H1 (cell line): ENCODE measurements at regions not wholly inside any gene's neighbourhood (a gene's known extent, or its start where the extent isn't known, plus 50 kb on each side); places are given as distances from the start of the nearest gene placed in this dataset.

ENCODE experiments used
- CTCF ChIA-PET: fragments of 300-600 bp; sonication (Branson Sonifier 250); formaldehyde crosslinking; loops from one replicate; lab custom pipeline; 2021; ENCODE audit not compliant: partially characterized antibody; lab: Charles Lee
- POLR2A ChIA-PET: fragments of 300-600 bp; sonication (Branson Sonifier 250); formaldehyde crosslinking; loops from one replicate; lab custom pipeline; 2021; ENCODE audit warnings: inconsistent platforms; ENCODE audit not compliant: partially characterized antibody; lab: Charles Lee
- DNase-seq, 2 experiments: peaks; one replicate each; pipeline versions ENCODE4 v3.0.0 to v3.0.0-alpha.2; 2010 to 2022; ENCODE audit warnings: low spot score in 2 of 2, low read depth in 1 of 2, mixed read lengths in 1 of 2
- FAIRE-seq: peaks from 2 replicates; lab custom pipeline; 2011; peaks lifted over from hg19 to GRCh38; lab: Jason Lieb, UNC
- H2AFZ ChIP-seq: 2 replicates; pipeline ENCODE4 v1.8.1; 2012; ENCODE audit warnings: low read length, inconsistent platforms
- H2AK5ac ChIP-seq: 2 replicates; pipeline ENCODE4 v1.6.1; 2013; ENCODE audit warnings: low read depth, low read length
- H2BK120ac ChIP-seq: replicated peaks from 2 replicates; pipeline ENCODE3; 2013; ENCODE audit warnings: low read depth, low read length, inconsistent platforms
- H2BK12ac ChIP-seq: 2 replicates; pipeline ENCODE4 v1.6.1; 2013; ENCODE audit warnings: low read depth, low read length
- H2BK15ac ChIP-seq: 2 replicates; pipeline ENCODE4 v1.6.1; 2013; ENCODE audit warnings: low read length
- H2BK20ac ChIP-seq: 2 replicates; pipeline ENCODE4 v1.6.1; 2013; ENCODE audit warnings: low read length
- H2BK5ac ChIP-seq: 2 replicates; pipeline ENCODE4 v1.6.1; 2013; ENCODE audit warnings: low read depth, low read length
- H3K14ac ChIP-seq: 2 replicates; pipeline ENCODE4 v1.6.1; 2013; ENCODE audit warnings: inconsistent platforms; ENCODE audit not compliant: insufficient read length
- H3K18ac ChIP-seq: 2 replicates; pipeline ENCODE4 v1.6.1; 2013; ENCODE audit warnings: low read length; ENCODE audit errors: extremely low read depth
- H3K23ac ChIP-seq: 2 replicates; pipeline ENCODE4 v1.6.1; 2013; ENCODE audit warnings: inconsistent platforms; ENCODE audit not compliant: insufficient read length
- H3K23me2 ChIP-seq: 2 replicates; pipeline ENCODE4 v1.6.1; 2013; ENCODE audit warnings: low read depth, low read length
- H3K27ac ChIP-seq: 2 replicates; pipeline ENCODE4 v1.6.1; 2011; ENCODE audit warnings: low read depth, low read length, inconsistent platforms
- H3K27me3 ChIP-seq, 4 experiments: replicated peaks in 1 of 4; 1 replicate in 1 of 4; 2 replicates in 3 of 4; pipeline versions ENCODE4 v1.6.1 to v1.8.1; 2011 to 2013; ENCODE audit warnings: low read length in 3 of 4, mild to moderate bottlenecking in 3 of 4, inconsistent platforms in 2 of 4, mixed read lengths in 2 of 4, moderate library complexity in 1 of 4; ENCODE audit not compliant: control insufficient read depth in 3 of 4, insufficient read depth in 3 of 4; ENCODE audit errors: extremely low read depth in 1 of 4
- H3K36me3 ChIP-seq, 4 experiments: 2 replicates each; pipeline versions ENCODE4 v1.6.1 to v1.8.1; 2011 to 2013; ENCODE audit warnings: mild to moderate bottlenecking in 4 of 4, low read length in 3 of 4, moderate library complexity in 2 of 4, control low read depth in 1 of 4, inconsistent platforms in 1 of 4; ENCODE audit not compliant: insufficient read depth in 4 of 4, control insufficient read depth in 2 of 4
- H3K4ac ChIP-seq: replicated peaks from 2 replicates; pipeline ENCODE3; 2013; ENCODE audit warnings: low read length, low read depth, mixed read lengths, inconsistent platforms; ENCODE audit not compliant: insufficient read length
- H3K4me1 ChIP-seq, 4 experiments: replicated peaks in 1 of 4; 1 replicate in 1 of 4; 2 replicates in 3 of 4; pipeline versions ENCODE4 v1.6.1 to v1.8.1; 2011 to 2013; ENCODE audit warnings: low read length in 3 of 4, inconsistent platforms in 2 of 4, mixed read lengths in 1 of 4; ENCODE audit not compliant: insufficient read depth in 4 of 4, control insufficient read depth in 3 of 4
- H3K4me2 ChIP-seq, 2 experiments: 2 replicates each; pipeline versions ENCODE4 v1.6.1 to v1.8.1; 2011 to 2013; ENCODE audit warnings: low read depth in 2 of 2, low read length in 2 of 2, control low read depth in 1 of 2, inconsistent platforms in 1 of 2, mild to moderate bottlenecking in 1 of 2; ENCODE audit not compliant: insufficient read depth in 1 of 2
- H3K4me3 ChIP-seq, 4 experiments: fragments of 200-600, 300-600 bp in 1 of 4; sonication (generic), shearing (Covaris generic), sonication (Bioruptor Twin) in 1 of 4; 2 replicates each; pipeline versions ENCODE4 v1.5.1 to v1.8.1; 2011 to 2016; ENCODE audit warnings: low read length in 4 of 4, low read depth in 3 of 4, control low read depth in 2 of 4, inconsistent platforms in 2 of 4, mild to moderate bottlenecking in 2 of 4, mixed read lengths in 1 of 4, moderate library complexity in 1 of 4; ENCODE audit not compliant: insufficient read depth in 2 of 4; ENCODE audit errors: extremely low read depth in 1 of 4
- H3K56ac ChIP-seq: replicated peaks from 2 replicates; pipeline ENCODE3; 2013; ENCODE audit warnings: low read depth, mild to moderate bottlenecking, mixed read lengths, low read length, inconsistent platforms; ENCODE audit not compliant: insufficient read length
- H3K79me1 ChIP-seq: 2 replicates; pipeline ENCODE4 v1.6.1; 2013; ENCODE audit warnings: low read depth, low read length, control low read depth
- H3K79me2 ChIP-seq, 2 experiments: 2 replicates each; pipeline versions ENCODE4 v1.6.1 to v1.8.1; 2012 to 2013; ENCODE audit warnings: low read length in 2 of 2, mild to moderate bottlenecking in 2 of 2, inconsistent platforms in 1 of 2; ENCODE audit not compliant: insufficient read depth in 2 of 2, control insufficient read depth in 1 of 2
- H3K9ac ChIP-seq, 4 experiments: replicated peaks in 1 of 4; 1 replicate in 1 of 4; 2 replicates in 3 of 4; pipeline versions ENCODE4 v1.6.1 to v1.8.1; 2011 to 2013; ENCODE audit warnings: low read depth in 3 of 4, low read length in 3 of 4, control low read depth in 2 of 4, mild to moderate bottlenecking in 2 of 4, moderate library complexity in 2 of 4, inconsistent platforms in 1 of 4; ENCODE audit errors: extremely low read depth in 1 of 4
- H3K9me3 ChIP-seq, 2 experiments: 2 replicates each; pipeline versions ENCODE4 v1.6.1 to v1.8.1; 2012 to 2013; ENCODE audit warnings: mild to moderate bottlenecking in 2 of 2, moderate library complexity in 2 of 2, control low read depth in 1 of 2, inconsistent platforms in 1 of 2, low read depth in 1 of 2, low read length in 1 of 2, mixed read lengths in 1 of 2; ENCODE audit not compliant: insufficient read depth in 2 of 2
- H4K20me1 ChIP-seq, 2 experiments: replicated peaks in 1 of 2; 2 replicates each; pipeline versions ENCODE3 to v1.8.1; 2011 to 2013; ENCODE audit warnings: inconsistent platforms in 2 of 2, low read length in 2 of 2, mild to moderate bottlenecking in 1 of 2; ENCODE audit not compliant: insufficient read depth in 2 of 2, control insufficient read depth in 1 of 2
- H4K5ac ChIP-seq: 2 replicates; pipeline ENCODE4 v1.6.1; 2013; ENCODE audit warnings: low read length, low read depth, mixed read lengths, inconsistent platforms; ENCODE audit not compliant: insufficient read length
- H4K8ac ChIP-seq: 2 replicates; pipeline ENCODE4 v1.8.0; 2013; ENCODE audit warnings: mild to moderate bottlenecking, moderate library complexity, low read length, inconsistent platforms; ENCODE audit not compliant: insufficient read depth; ENCODE audit errors: extremely low read depth
- H4K91ac ChIP-seq: replicated peaks from 2 replicates; pipeline ENCODE3; 2013; ENCODE audit warnings: low read length, mixed read lengths, inconsistent platforms; ENCODE audit not compliant: insufficient read length
- CBX5 ChIP-seq: fragments of 300-800, 300-1000 bp; sonication (generic); IDR thresholded peaks from 2 replicates; pipeline ENCODE4 v1.7.1; 2016; ENCODE audit warnings: antibody characterized with exemption, low read length, low read depth
- FOSL1 ChIP-seq: IDR thresholded peaks from 2 replicates; pipeline ENCODE4 v1.6.1; 2011; ENCODE audit warnings: mild to moderate bottlenecking, low read depth, low read length, moderate library complexity; ENCODE audit not compliant: insufficient read depth
- WGBS, 2 experiments: shearing (Covaris generic) in 1 of 2; methylation state at CpG; one replicate each; pipeline versions ENCODE4 v1.1.6 to v1.1.7; 2013 to 2015; ENCODE audit warnings: low lambda C conversion rate in 2 of 2, mixed read lengths in 2 of 2, inconsistent platforms in 1 of 2, low coverage in 1 of 2, missing lambda C conversion rate in 1 of 2; ENCODE audit not compliant: insufficient replicate concordance in 2 of 2, insufficient coverage in 1 of 2, insufficient read length in 1 of 2; ENCODE audit errors: extremely low coverage in 1 of 2, missing lambda C conversion rate in 1 of 2; 5-methylcytosine and 5-hydroxymethylcytosine counted together
- TF ChIP-seq, protein P1 (sequence below): IDR thresholded peaks from 2 replicates; pipeline ENCODE4 v1.6.1; 2012; ENCODE audit warnings: low read length, inconsistent platforms

DNA sequence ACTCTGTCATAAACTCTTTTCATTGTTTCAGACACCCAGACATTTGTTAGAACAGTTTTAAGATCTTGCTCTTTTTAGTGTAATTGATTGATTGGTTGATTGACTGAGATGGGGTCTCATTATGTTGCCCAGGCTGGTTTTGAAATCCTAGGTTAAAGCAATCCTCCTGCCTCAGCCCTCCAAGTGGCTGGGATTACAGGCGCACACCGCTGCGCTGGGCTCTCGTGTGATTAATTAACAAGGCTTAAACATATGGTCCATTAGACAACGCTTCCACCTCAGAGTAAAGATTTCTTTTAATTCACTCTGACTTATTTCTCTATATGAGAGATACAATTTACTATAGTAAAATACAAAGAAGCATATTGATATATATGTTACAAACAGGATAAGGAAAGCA is 114.0 kb upstream of the C2CD4B start:
- Histone ChIP-seq H2BK5ac (no peak overlapping the region), H4K91ac (no peak overlapping the region), H3K79me1 (no peaks in the 10 kb centered on the region), H3K18ac (no peak overlapping the region), H3K27me3 (peaks cover 0 to 1% (median 0%) of the 10 kb centered on the region in 4 experiments; a peak in 1 of 7 replicates), H3K4me2 (no peak overlapping the region), H2BK15ac (no peak overlapping the region), H2BK20ac (no peak overlapping the region), H3K27ac (no peak overlapping the region), H4K20me1 (no peaks in the 10 kb centered on the region), H3K4me1 (no peaks in the 10 kb centered on the region), H3K14ac (no peak overlapping the region), H3K4ac (no peak overlapping the region), H3K36me3 (no peaks in the 10 kb centered on the region), H3K4me3 (no peak overlapping the region), H3K9ac (no peak overlapping the region), H3K79me2 (no peaks in the 10 kb centered on the region), H3K23me2 (no peaks in the 10 kb centered on the region), H3K9me3 (no peaks in the 10 kb centered on the region), H2AK5ac (no peak overlapping the region), H4K8ac (no peak overlapping the region), H3K23ac (no peak overlapping the region), H2BK12ac (no peak overlapping the region), H2BK120ac (no peak overlapping the region), H2AFZ (no peak overlapping the region), H4K5ac (no peak overlapping the region), H3K56ac (no peak overlapping the region)
- ChIA-PET POLR2A (no interaction called here), CTCF (interaction anchor here (0.8 to 1.8 kb wide), 3 partner anchors 27 to 463 kb away, joined by 3 to 15 read pairs (median 4); no protein-coding TSS in a partner anchor)
- WGBS, 2 experiments: 92% methylated on average over 5 of the region's 5 CpGs; no CpG with 5 or more reads in 1 of the 2 experiments
- FAIRE-seq (no peak), DNase-seq (no peak)
- TF ChIP-seq FOSL1 (no peak), CBX5 (no peak)
- TF ChIP-seq, protein P1, sequence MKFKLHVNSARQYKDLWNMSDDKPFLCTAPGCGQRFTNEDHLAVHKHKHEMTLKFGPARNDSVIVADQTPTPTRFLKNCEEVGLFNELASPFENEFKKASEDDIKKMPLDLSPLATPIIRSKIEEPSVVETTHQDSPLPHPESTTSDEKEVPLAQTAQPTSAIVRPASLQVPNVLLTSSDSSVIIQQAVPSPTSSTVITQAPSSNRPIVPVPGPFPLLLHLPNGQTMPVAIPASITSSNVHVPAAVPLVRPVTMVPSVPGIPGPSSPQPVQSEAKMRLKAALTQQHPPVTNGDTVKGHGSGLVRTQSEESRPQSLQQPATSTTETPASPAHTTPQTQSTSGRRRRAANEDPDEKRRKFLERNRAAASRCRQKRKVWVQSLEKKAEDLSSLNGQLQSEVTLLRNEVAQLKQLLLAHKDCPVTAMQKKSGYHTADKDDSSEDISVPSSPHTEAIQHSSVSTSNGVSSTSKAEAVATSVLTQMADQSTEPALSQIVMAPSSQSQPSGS: no peak
